GM06990 (cell line): ENCODE measurements at regions not wholly inside any gene's neighbourhood (a gene's known extent, or its start where the extent isn't known, plus 50 kb on each side); places are given as distances from the start of the nearest gene placed in this dataset.

Experiments
- DNase-seq: peaks from one replicate; pipeline ENCODE4 v3.0.0-alpha.2; 2011; ENCODE audit not compliant: insufficient read length; ENCODE audit errors: extremely low read depth
- H3K27me3 ChIP-seq: replicated peaks from 2 replicates; pipeline ENCODE4 v1.6.0; 2011; ENCODE audit warnings: low read length; ENCODE audit not compliant: control insufficient read depth, insufficient read depth
- H3K36me3 ChIP-seq: 2 replicates; pipeline ENCODE4 v1.5.1; 2011; ENCODE audit warnings: low read length; ENCODE audit not compliant: control insufficient read depth, insufficient read depth
- H3K4me3 ChIP-seq: replicated peaks from 2 replicates; pipeline ENCODE4 v1.5.1; 2011; ENCODE audit warnings: low read depth, mild to moderate bottlenecking, control low read depth, low read length
- TF ChIP-seq, protein P1 (sequence below): IDR thresholded peaks from 2 replicates; pipeline ENCODE4 v1.5.1; 2011; ENCODE audit warnings: low read length, control low read depth, mild to moderate bottlenecking, inconsistent platforms; ENCODE audit not compliant: insufficient read depth, poor library complexity, severe bottlenecking

GRCh38 chr13:88895261-88895941 lies 1224.2 kb downstream of the SLITRK5 start:
- no peaks in the 10 kb centered on the region for H3K36me3 ChIP-seq
- no peak overlapping the region for H3K4me3 ChIP-seq
- H3K27me3 ChIP-seq: no peaks in the 10 kb centered on the region
- DNase-seq: no peak
- TF ChIP-seq, protein P1, sequence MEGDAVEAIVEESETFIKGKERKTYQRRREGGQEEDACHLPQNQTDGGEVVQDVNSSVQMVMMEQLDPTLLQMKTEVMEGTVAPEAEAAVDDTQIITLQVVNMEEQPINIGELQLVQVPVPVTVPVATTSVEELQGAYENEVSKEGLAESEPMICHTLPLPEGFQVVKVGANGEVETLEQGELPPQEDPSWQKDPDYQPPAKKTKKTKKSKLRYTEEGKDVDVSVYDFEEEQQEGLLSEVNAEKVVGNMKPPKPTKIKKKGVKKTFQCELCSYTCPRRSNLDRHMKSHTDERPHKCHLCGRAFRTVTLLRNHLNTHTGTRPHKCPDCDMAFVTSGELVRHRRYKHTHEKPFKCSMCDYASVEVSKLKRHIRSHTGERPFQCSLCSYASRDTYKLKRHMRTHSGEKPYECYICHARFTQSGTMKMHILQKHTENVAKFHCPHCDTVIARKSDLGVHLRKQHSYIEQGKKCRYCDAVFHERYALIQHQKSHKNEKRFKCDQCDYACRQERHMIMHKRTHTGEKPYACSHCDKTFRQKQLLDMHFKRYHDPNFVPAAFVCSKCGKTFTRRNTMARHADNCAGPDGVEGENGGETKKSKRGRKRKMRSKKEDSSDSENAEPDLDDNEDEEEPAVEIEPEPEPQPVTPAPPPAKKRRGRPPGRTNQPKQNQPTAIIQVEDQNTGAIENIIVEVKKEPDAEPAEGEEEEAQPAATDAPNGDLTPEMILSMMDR: no peak

GRCh38 chr13:88896466-88896865 lies 1225.3 kb downstream of the SLITRK5 start:
- no peaks in the 10 kb centered on the region for H3K27me3 ChIP-seq
- DNase-seq: no peak
- no peaks in the 10 kb centered on the region for H3K36me3 ChIP-seq
- TF ChIP-seq, protein P1: no peak
- H3K4me3 ChIP-seq: no peak overlapping the region

GRCh38 chr13:88908961-88909441 lies 1237.8 kb downstream of the SLITRK5 start:
- H3K36me3 ChIP-seq: no peaks in the 10 kb centered on the region
- H3K27me3 ChIP-seq: no peaks in the 10 kb centered on the region
- H3K4me3 ChIP-seq: no peak overlapping the region
- TF ChIP-seq, protein P1: no peak
- no peak for DNase-seq

DNA sequence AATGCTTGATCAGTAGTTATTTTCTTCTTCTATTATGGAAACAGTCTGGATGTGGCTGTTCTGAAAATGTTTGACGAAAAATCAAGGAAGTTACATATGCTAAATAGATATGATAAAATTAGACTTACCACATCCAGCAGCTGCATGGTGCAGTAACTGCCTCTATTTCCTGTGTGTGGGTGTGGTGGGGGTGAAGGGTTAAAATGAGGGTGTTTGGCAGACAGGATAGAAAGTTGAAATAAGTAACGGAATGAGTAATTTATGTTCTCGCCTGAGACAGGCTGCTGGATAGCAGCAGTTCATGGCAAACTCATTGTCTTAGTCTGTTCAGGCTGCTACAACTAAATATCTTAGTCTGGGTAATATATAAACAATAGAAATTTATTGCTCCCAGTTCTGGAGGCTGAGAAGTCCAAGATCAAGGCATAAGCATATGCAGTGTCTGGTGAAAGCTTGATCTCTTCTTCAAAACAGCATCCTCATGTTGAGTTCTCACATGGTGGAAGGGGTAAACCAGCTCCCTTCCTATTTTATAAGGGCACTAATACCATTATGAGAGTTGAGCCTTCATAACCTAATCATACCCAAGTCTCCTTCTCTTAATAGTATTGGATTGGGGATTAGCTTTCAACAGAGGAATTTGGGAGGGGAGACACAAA lies 1248.9 kb downstream of the SLITRK5 start:
- no peak for DNase-seq
- Histone ChIP-seq H3K36me3 (no peaks in the 10 kb centered on the region), H3K27me3 (no peaks in the 10 kb centered on the region), H3K4me3 (no peak overlapping the region)
- TF ChIP-seq, protein P1: no peak

DNA sequence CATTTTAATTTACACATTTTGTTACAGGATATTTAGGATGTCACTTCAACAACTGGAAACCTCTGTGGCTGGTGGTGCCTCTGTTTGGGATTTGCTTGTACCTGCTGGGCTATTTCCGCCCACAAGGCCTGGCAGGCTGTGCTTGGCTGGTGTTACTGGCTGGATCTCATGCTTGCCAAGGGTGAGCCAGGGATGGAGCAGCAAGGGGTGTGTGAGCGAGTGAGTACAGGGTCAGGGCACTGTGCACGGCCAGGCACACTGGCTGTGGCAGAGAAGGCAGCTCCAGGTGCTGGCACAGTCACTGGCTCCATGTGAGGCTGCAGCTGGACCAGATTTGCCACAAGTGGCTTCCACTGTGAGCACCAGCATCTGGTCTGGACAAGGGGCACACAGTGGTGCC lies 1254.8 kb downstream of the SLITRK5 start:
- no peak for DNase-seq
- H3K4me3 ChIP-seq: no peak overlapping the region
- no peaks in the 10 kb centered on the region for H3K36me3 ChIP-seq
- H3K27me3 ChIP-seq: no peaks in the 10 kb centered on the region
- TF ChIP-seq, protein P1: no peak
